Adipose tissue (tissue), 3 donors: ENCODE measurements at regions not wholly inside any gene's neighbourhood (a gene's known extent, or its start where the extent isn't known, plus 50 kb on each side); places are given as distances from the start of the nearest gene placed in this dataset.

Experiments
- H3K27ac ChIP-seq: one replicate; pipeline ENCODE4 v1.5.1; 2013; ENCODE audit warnings: low read depth, low read length
- WGBS, 3 donors: extraction: QIAGEN DNeasy Blood & Tissue Kit; methylation state at CpG; one replicate each; pipeline ENCODE4 v1.1.7; 2013; 5-methylcytosine and 5-hydroxymethylcytosine counted together
- donor health status: healthy with polysubstance abuse.
- donor health status: Bipolar disorder and iron deficiency.
- donor health status: healthy.

- H3K27ac ChIP-seq = no peak overlapping the region
- 47 to 64% (median 60%) methylated on average over 1 of the region's 1 CpG for WGBS, 3 donors
Observed at GRCh38 chr9:105967248-105967647, 272.9 kb downstream of the TMEM38B start.

- no peak overlapping the region for H3K27ac ChIP-seq
- 56 to 85% (median 76%) methylated on average over 2 of the region's 2 CpGs for whole genome bisulfite sequencing, 3 donors
Observed at GRCh38 chr9:105967797-105968196, 273.5 kb downstream of the TMEM38B start.

GRCh38 chr9:105968811-105969466 is 274.6 kb downstream of the TMEM38B start:
- 80 to 94% (median 94%) methylated on average over 4 of the region's 4 CpGs for WGBS, 3 donors
- no peak overlapping the region for H3K27ac ChIP-seq

- H3K27ac ChIP-seq = no peak overlapping the region
- WGBS, 3 donors = 52 to 65% (median 57%) methylated on average over 1 of the region's 1 CpG
Observed at GRCh38 chr9:105969636-105970035, 275.3 kb downstream of the TMEM38B start.

GRCh38 chr9:105971986-105972385 is 277.6 kb downstream of the TMEM38B start:
- no peak overlapping the region for H3K27ac ChIP-seq
- 27 to 54% (median 36%) methylated on average over 2 of the region's 2 CpGs for WGBS, 3 donors

- no peak overlapping the region for H3K27ac ChIP-seq
- WGBS, 3 donors = 51 to 64% (median 60%) methylated on average over 6 of the region's 6 CpGs
Observed at GRCh38 chr9:105972466-105973204, 278.3 kb downstream of the TMEM38B start.

GRCh38 chr9:105973951-105974351 is 279.6 kb downstream of the TMEM38B start:
- 38 to 58% (median 55%) methylated on average over 3 of the region's 3 CpGs for WGBS, 3 donors

GRCh38 chr9:105975886-105976645 is 281.7 kb downstream of the TMEM38B start:
- no peak overlapping the region for H3K27ac ChIP-seq
- 58 to 69% (median 64%) methylated on average over 14 of the region's 14 CpGs for WGBS, 3 donors

More at GRCh38 chr9:105973951-105974351, 279.6 kb downstream of the TMEM38B start:
- H3K27ac ChIP-seq = no peak overlapping the region

GRCh38 chr9:105978336-105978735 is 284.0 kb downstream of the TMEM38B start:
- no peak overlapping the region for H3K27ac ChIP-seq
- 41 to 71% (median 71%) methylated on average over 7 of the region's 7 CpGs for WGBS, 3 donors

GRCh38 chr9:105978826-105979225 is 284.5 kb downstream of the TMEM38B start:
- 58 to 78% (median 77%) methylated on average over 3 of the region's 3 CpGs for WGBS, 3 donors
- no peak overlapping the region for H3K27ac ChIP-seq

- 60 to 76% (median 72%) methylated on average over 2 of the region's 2 CpGs for WGBS, 3 donors
Observed at GRCh38 chr9:105979290-105979689, 284.9 kb downstream of the TMEM38B start.

GRCh38 chr9:105984714-105985113 is 290.4 kb downstream of the TMEM38B start:
- H3K27ac ChIP-seq = no peak overlapping the region
- 66 to 83% (median 82%) methylated on average over 2 of the region's 2 CpGs for WGBS, 3 donors

More at GRCh38 chr9:105979290-105979689, 284.9 kb downstream of the TMEM38B start:
- H3K27ac ChIP-seq = no peak overlapping the region

GRCh38 chr9:105993116-105993854 is 298.9 kb downstream of the TMEM38B start:
- 51 to 80% (median 75%) methylated on average over 9 of the region's 9 CpGs for WGBS, 3 donors
- H3K27ac ChIP-seq = no peak overlapping the region

- H3K27ac ChIP-seq = no peak overlapping the region
- WGBS, 3 donors = 73 to 93% (median 92%) methylated on average over 8 of the region's 8 CpGs
Observed at GRCh38 chr9:105993921-105994715, 299.8 kb downstream of the TMEM38B start.

GRCh38 chr9:105994970-105995369 is 300.6 kb downstream of the TMEM38B start:
- 69 to 85% (median 81%) methylated on average over 2 of the region's 2 CpGs for WGBS, 3 donors
- no peak overlapping the region for H3K27ac ChIP-seq

GRCh38 chr9:106017198-106017740 is 322.9 kb downstream of the TMEM38B start:
- no peak overlapping the region for H3K27ac ChIP-seq
- WGBS, 3 donors = 67 to 93% (median 93%) methylated on average over 4 of the region's 4 CpGs

GRCh38 chr9:106019039-106019680 is 324.8 kb downstream of the TMEM38B start:
- 11 to 55% (median 31%) methylated on average over 3 of the region's 3 CpGs for WGBS, 3 donors
- H3K27ac ChIP-seq = no peak overlapping the region
